GM13976 (cell line): ENCODE measurements at regions not wholly inside any gene's neighbourhood (a gene's known extent, or its start where the extent isn't known, plus 50 kb on each side); places are given as distances from the start of the nearest gene placed in this dataset.

Source experiments
- DNase-seq: peaks from one replicate; pipeline ENCODE4 v3.0.0; 2012; ENCODE audit warnings: low spot score
- in situ Hi-C: fragments of 300-500 bp; cut with MboI; formaldehyde crosslinking; loops from one replicate; pipeline ENCODE4 v1.12.0; 2022; ENCODE audit warnings: low sequenced_read_pairs, mixed read lengths, inconsistent platforms; ENCODE audit not compliant: unreplicated experiment
- TF ChIP-seq, protein P1 (sequence below): IDR thresholded peaks from 2 replicates; pipeline ENCODE4 v1.5.1; 2012; ENCODE audit warnings: borderline replicate concordance, mild to moderate bottlenecking; ENCODE audit not compliant: insufficient read depth; ENCODE audit errors: extremely low read depth, missing control alignments, control extremely low read depth

DNA sequence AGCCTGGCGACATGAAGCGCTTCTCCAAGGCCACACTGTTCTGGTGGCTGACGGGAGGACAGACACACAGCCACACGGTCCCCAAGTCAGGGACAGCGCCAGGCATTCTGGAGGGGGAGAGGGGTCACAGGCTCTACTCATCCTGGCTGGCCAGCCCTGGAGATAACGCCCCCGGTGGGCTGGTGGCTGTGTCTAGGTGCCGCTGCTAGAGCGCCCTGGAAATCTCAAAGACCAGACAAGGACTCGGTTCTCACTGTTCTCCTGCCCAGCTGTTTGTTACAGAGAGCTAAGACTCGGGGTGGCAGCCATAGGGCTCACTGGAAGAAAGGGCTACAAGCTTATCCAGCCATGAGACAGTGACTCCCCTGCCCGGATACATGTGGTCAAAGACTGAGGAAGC, 72.0 kb downstream of the KCNF1 start:
- DNase-seq: no peak
- TF ChIP-seq, protein P1, sequence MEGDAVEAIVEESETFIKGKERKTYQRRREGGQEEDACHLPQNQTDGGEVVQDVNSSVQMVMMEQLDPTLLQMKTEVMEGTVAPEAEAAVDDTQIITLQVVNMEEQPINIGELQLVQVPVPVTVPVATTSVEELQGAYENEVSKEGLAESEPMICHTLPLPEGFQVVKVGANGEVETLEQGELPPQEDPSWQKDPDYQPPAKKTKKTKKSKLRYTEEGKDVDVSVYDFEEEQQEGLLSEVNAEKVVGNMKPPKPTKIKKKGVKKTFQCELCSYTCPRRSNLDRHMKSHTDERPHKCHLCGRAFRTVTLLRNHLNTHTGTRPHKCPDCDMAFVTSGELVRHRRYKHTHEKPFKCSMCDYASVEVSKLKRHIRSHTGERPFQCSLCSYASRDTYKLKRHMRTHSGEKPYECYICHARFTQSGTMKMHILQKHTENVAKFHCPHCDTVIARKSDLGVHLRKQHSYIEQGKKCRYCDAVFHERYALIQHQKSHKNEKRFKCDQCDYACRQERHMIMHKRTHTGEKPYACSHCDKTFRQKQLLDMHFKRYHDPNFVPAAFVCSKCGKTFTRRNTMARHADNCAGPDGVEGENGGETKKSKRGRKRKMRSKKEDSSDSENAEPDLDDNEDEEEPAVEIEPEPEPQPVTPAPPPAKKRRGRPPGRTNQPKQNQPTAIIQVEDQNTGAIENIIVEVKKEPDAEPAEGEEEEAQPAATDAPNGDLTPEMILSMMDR: no peak
- in situ Hi-C loops: no loop called here

DNA sequence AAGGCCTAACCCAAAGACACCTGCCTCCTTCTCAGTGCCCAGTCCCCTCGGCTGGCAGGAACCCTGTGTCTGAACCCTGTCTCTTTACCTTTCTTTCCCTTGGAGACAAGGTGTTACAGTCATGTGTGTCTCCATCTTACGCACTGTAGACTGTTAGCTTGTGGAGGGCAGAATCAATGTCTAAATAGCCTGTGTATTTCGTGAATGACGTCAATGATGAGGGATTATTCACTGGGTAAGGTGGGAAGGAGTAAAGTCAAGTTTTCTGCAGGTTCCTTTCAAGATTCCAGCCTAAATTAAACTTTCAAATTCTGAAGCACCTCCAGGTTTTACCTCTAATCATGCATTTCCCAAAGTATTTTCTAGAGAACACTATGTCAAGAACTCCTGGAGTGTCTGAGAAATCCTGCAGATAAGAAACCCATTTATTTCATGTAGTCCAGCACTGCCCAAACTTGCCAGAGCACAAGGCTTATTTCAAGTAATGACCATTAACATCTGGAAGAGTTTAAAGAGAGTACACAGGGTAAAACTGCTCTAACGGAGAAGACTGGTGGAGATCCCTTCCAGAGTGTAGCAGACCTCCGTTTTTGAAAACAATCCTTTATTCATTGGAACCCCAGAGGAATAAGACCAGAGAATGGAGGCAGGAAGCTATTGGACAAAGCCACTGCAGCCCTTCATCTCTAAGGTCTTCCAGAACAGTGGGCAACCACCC, 72.8 kb downstream of the KCNF1 start:
- TF ChIP-seq, protein P1: no peak
- in situ Hi-C loops: no loop called here
- no peak for DNase-seq

DNA sequence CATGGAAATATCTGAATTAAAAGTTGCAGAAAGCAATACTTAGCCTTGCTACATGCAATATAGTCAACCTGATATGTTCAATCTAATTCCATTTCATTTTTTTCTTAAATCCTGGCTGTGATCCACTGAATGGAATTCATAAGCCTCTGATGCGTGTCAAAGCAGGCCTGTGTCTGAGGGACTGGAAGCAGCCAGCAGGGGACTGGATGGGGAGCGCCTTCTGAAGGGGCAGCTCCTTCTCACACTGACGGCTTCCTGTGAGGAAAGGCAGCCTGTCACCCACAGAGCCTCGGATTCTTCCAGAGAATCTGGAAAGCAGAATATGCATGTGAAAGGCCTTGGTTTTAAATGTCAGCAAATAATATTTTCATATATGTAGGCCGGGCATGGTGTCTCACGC, 73.5 kb downstream of the KCNF1 start:
- TF ChIP-seq, protein P1: no peak
- in situ Hi-C loops: no loop called here
- no peak for DNase-seq

DNA sequence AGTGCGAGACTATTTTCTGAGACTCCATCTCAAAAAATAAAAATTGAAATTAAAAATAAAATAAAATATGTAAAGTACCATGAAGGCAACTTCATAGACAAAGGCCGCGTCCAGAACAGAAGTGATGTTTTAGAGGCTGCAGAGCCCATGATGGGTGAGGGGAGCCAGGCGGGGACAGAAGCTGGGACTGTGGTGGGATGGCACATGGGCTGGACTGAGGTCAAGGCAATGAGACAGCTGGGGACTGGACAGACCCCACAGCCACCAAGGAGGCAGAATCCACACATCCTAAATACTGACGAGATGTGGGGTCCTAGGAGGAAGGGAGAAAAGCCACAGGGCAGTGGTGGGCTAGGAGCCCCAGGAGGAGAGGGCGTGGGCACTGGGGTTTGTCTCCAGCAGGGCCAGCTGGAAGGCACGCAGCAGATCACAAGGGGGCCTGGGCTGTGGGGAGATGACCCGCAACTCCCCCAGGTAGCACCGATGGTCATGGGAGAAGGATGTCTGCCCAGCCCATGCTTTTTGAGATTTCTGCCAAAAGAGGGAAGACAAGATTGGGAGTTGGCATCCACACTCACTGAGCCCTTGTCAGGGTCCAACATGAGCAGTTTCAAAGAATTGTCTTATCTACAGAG, 74.3 kb downstream of the KCNF1 start:
- in situ Hi-C loops: no loop called here
- TF ChIP-seq, protein P1: no peak
- no peak for DNase-seq

DNA sequence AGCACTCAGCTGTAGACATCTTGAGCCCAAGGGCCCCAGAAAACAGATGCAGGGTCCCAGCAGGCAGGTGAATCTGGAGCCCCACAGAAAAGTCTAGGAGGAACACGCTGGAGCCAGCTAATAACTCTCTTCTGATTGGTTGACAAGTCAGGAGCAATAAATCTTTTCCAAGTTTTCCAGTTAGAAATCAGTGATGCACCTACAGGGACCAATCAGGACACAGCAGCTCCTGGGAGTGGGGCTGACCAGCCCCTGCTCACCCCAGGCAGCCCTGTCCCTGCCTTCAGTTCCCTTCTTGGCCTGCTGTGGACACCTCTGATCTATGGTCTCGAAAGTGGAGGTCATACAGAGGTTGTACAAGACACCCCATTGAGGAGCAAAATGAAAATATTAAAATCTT, 75.7 kb downstream of the KCNF1 start:
- TF ChIP-seq, protein P1: no peak
- DNase-seq: no peak
- in situ Hi-C loops: no loop called here

DNA sequence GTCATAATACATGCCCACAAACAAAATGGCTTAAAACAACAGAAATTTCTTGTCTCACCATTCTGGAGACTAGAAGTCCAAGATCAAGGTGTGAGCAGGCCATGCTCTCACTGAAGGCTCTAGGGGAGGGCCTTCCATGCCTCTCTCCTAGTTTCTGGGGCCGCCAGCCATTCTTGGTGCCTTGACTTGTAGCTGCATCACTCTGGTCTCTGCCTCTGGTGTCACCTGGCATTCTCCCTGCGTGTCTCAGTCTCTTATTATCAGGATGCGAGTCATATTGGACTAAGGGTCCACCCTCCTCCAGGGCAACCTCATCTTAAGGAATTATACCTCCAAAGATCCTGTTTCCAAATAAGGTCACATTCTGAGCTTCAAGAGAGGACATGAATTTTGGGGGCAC, 76.1 kb downstream of the KCNF1 start:
- in situ Hi-C loops: no loop called here
- no peak for DNase-seq
- TF ChIP-seq, protein P1: no peak

DNA sequence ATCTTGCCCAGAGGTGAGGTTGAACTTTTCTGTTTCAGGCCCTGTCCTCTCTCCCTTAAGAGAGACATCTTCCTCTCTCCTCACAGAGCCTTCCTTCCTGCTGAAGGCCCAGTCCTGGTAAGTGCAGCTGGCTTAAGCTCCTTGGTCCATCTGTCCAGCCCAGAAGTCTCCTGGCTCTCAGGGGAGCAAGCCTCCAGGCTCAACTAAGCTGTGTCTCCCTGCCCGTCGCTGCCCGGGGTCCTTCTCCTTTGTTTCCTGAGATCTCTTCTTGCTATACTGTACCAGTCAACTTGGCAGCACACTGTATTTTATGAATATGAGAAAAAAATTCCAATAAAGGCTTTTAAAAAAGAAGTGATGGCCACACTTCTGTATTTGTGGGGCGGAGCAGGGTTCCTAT, 77.4 kb downstream of the KCNF1 start:
- in situ Hi-C loops: no loop called here
- TF ChIP-seq, protein P1: no peak
- DNase-seq: no peak
